Kidney (tissue), 13 donors: ENCODE measurements at regions not wholly inside any gene's neighbourhood (a gene's known extent, or its start where the extent isn't known, plus 50 kb on each side); places are given as distances from the start of the nearest gene placed in this dataset.

Source experiments
- DNase-seq, 5 donors: peaks; one replicate each; pipeline ENCODE4 v3.0.0-alpha.2; 2013 to 2020
- FAIRE-seq: peaks from 2 replicates; lab custom pipeline; 2012; peaks lifted over from hg19 to GRCh38; lab: Jason Lieb, UNC
- H3K27ac ChIP-seq, 2 donors: one replicate each; pipeline ENCODE4 v1.7.0; 2013; ENCODE audit warnings: low read depth in 2 of 2, low read length in 2 of 2, inconsistent platforms in 1 of 2
- H3K27me3 ChIP-seq: one replicate; pipeline ENCODE4 v1.7.1; 2013; ENCODE audit warnings: low read length, inconsistent platforms; ENCODE audit not compliant: control insufficient read depth, insufficient read depth
- H3K36me3 ChIP-seq, 3 donors: one replicate each; pipeline versions ENCODE4 v1.7.0 to v1.7.1; 2013; ENCODE audit warnings: low read length in 3 of 3, control low read depth in 1 of 3, inconsistent platforms in 1 of 3; ENCODE audit not compliant: insufficient read depth in 3 of 3, control insufficient read depth in 2 of 3
- H3K4me1 ChIP-seq, 3 donors: one replicate each; pipeline versions ENCODE4 v1.7.0 to v1.7.1; 2013; ENCODE audit warnings: low read length in 3 of 3, inconsistent platforms in 1 of 3, low read depth in 1 of 3; ENCODE audit not compliant: control insufficient read depth in 2 of 3, insufficient read depth in 2 of 3
- H3K4me3 ChIP-seq, 3 donors: one replicate each; pipeline versions ENCODE4 v1.7.0 to v1.8.1; 2013; ENCODE audit warnings: low read length in 3 of 3, control low read depth in 1 of 3, inconsistent platforms in 1 of 3
- H3K9ac ChIP-seq, 3 donors: one replicate each; pipeline versions ENCODE4 v1.7.0 to v1.7.1; 2013; ENCODE audit warnings: low read length in 3 of 3, control low read depth in 1 of 3, inconsistent platforms in 1 of 3
- H3K9me3 ChIP-seq, 3 donors: one replicate each; pipeline versions ENCODE4 v1.7.0 to v1.7.1; 2013; ENCODE audit warnings: low read length in 3 of 3, control low read depth in 1 of 3, inconsistent platforms in 1 of 3; ENCODE audit not compliant: control insufficient read depth in 2 of 3, insufficient read depth in 1 of 3
- intact Hi-C: fragments of 100-400 bp; cut with DNase I; formaldehyde crosslinking; loops from one replicate; pipeline ENCODE4 v1.11.1; 2022
- TF ChIP-seq, protein P1 (sequence below): IDR thresholded peaks from 3 replicates; pipeline ENCODE4 v1.5.1; 2012; ENCODE audit warnings: mild to moderate bottlenecking, moderate library complexity, borderline replicate concordance; ENCODE audit not compliant: insufficient read depth; ENCODE audit errors: extremely low read depth
- donor health status: control.
- donor health status: control.
- donor health status: control.
- donor health status: control.
- donor health status: control.
- donor health status: DM: yes; HTN: yes; CAD: no.
- donor health status: Normal renal cell carcinoma (clear cell type).

DNA sequence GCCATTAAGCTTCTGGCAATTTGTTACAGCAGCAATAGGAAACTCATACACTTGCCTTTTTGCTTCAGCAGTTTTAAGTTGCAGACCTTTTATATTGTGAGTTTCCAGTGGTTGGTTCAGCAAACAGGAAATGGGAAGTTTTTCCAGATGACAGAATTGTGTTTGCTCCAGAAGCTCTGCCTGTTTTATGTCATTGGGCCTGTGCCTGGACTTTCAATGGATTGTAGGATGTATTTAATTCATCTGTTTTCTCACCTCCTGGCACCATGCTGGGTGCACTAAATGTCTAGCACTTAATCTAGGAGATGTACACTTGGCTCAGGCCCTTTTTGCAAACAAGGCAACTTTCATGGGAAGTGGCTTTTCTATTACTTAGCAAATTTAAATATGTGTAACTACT, 100.4 kb upstream of the CLINT1 start:
- Histone ChIP-seq H3K4me3 (no peak overlapping the region), H3K9me3 (no peaks in the 10 kb centered on the region), H3K9ac (no peak overlapping the region), H3K4me1 (peaks cover 0 to 6% (median 0%) of the 10 kb centered on the region in 3 donors), H3K27me3 (no peaks in the 10 kb centered on the region), H3K36me3 (no peaks in the 10 kb centered on the region), H3K27ac (no peak overlapping the region)
- FAIRE-seq (no peak), DNase-seq (no peak)
- intact Hi-C loops = no loop called here
- TF ChIP-seq, protein P1, sequence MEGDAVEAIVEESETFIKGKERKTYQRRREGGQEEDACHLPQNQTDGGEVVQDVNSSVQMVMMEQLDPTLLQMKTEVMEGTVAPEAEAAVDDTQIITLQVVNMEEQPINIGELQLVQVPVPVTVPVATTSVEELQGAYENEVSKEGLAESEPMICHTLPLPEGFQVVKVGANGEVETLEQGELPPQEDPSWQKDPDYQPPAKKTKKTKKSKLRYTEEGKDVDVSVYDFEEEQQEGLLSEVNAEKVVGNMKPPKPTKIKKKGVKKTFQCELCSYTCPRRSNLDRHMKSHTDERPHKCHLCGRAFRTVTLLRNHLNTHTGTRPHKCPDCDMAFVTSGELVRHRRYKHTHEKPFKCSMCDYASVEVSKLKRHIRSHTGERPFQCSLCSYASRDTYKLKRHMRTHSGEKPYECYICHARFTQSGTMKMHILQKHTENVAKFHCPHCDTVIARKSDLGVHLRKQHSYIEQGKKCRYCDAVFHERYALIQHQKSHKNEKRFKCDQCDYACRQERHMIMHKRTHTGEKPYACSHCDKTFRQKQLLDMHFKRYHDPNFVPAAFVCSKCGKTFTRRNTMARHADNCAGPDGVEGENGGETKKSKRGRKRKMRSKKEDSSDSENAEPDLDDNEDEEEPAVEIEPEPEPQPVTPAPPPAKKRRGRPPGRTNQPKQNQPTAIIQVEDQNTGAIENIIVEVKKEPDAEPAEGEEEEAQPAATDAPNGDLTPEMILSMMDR = no peak

DNA sequence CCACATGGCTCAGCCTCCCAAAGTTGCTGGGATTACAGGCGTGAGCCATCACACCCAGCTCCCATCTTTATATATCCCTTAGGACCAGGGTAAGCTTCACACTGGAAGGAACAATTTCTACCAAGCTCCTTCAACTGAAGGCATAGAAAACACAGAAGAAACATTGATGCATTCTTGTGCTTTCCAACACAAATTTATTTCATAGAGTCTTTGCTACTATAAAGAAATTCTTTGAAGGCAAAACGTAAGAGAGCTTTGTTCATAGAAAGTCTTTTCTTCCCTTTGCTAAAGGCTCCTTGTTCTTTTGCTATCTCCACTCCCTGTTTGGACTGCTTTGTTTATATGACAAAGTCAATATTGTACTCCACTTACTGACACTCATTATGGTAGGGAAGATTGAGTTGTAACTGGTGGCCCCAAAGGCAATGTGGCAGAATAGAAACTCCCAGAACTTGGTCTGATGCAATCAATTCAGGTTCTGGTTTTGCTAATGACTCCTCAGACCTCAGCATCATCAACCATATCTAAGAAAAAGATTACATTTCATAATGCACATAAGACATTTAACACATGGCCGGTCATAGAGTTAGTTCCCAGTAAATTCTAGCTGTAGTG, 97.4 kb upstream of the CLINT1 start:
- peaks cover 0 to 6% (median 0%) of the 10 kb centered on the region in 3 donors for H3K4me1 ChIP-seq
- no peak overlapping the region for H3K9ac ChIP-seq
- intact Hi-C loops = no loop called here
- TF ChIP-seq, protein P1 = no peak
- no peaks in the 10 kb centered on the region for H3K27me3 ChIP-seq
- H3K27ac ChIP-seq = no peak overlapping the region
- H3K4me3 ChIP-seq = no peak overlapping the region
- DNase-seq = no peak
- H3K36me3 ChIP-seq = no peaks in the 10 kb centered on the region
- FAIRE-seq = no peak
- H3K9me3 ChIP-seq = no peaks in the 10 kb centered on the region

DNA sequence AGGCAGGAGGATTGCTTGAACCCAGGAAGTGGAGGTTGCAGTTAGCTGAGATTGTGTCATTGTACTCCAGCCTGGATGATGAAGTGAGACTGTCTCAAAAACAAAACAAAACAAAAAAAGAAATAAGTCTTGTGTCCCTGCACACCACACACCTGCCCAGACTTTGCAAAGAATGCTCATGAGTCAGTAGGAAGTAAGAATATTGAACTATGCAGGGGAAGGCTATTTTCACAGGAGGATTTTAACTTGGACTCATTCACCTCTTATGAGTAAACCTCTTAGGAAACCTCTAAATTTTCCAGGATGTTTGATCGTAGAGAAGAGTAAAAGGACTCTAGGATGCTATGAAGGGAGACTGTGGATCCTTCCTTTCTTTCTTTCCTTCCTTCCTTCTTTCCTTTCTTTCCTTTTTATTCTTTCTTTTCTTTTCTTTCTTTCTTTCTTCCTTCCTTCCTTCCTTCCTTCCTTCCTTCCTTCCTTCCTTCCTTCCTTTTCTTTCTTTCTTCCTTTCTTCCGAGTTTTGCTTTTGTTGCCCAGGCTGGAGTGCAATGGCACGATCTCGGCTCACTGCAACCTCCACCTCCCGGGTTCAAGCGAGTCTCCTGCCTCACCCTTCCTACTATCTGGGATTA, 96.7 kb upstream of the CLINT1 start:
- Histone ChIP-seq H3K9me3 (no peaks in the 10 kb centered on the region), H3K36me3 (no peaks in the 10 kb centered on the region), H3K27ac (no peak overlapping the region), H3K4me1 (no peaks in the 10 kb centered on the region), H3K9ac (no peak overlapping the region), H3K4me3 (no peak overlapping the region), H3K27me3 (no peaks in the 10 kb centered on the region)
- TF ChIP-seq, protein P1 = no peak
- DNase-seq = no peak
- FAIRE-seq = no peak
- intact Hi-C loops = no loop called here
